PFSK-1 (cell line): ENCODE measurements at regions not wholly inside any gene's neighbourhood (a gene's known extent, or its start where the extent isn't known, plus 50 kb on each side); places are given as distances from the start of the nearest gene placed in this dataset.

Experiments
- FOXP2 ChIP-seq: optimal IDR thresholded peaks from 2 replicates; pipeline ENCODE3; 2011; ENCODE audit warnings: borderline replicate concordance, control low read depth, inconsistent platforms; ENCODE audit not compliant: insufficient read depth; ENCODE audit errors: extremely low read length, extremely low read depth
- POLR2AphosphoS5 ChIP-seq: IDR thresholded peaks from 2 replicates; pipeline ENCODE4 v1.6.1; 2012; ENCODE audit warnings: low read depth, mild to moderate bottlenecking, control low read depth, low read length, moderate library complexity
- SIN3A ChIP-seq: IDR thresholded peaks from 2 replicates; pipeline ENCODE4 v1.6.1; 2012; ENCODE audit warnings: mild to moderate bottlenecking, low read length, moderate library complexity, borderline replicate concordance; ENCODE audit not compliant: insufficient read depth
- TAF1 ChIP-seq: IDR thresholded peaks from 2 replicates; pipeline ENCODE4 v1.6.1; 2012; ENCODE audit warnings: low read length, control low read depth, borderline replicate concordance; ENCODE audit not compliant: insufficient read depth
- TF ChIP-seq, protein P1 (sequence below), 2 experiments: IDR thresholded peaks; 2 replicates each; pipeline versions ENCODE4 v1.6.1 to v1.8.0; 2011 to 2012; ENCODE audit warnings: low read depth in 2 of 2, low read length in 2 of 2, control low read depth in 1 of 2, inconsistent platforms in 1 of 2, mild to moderate bottlenecking in 1 of 2, moderate library complexity in 1 of 2; ENCODE audit not compliant: insufficient read depth in 1 of 2

DNA sequence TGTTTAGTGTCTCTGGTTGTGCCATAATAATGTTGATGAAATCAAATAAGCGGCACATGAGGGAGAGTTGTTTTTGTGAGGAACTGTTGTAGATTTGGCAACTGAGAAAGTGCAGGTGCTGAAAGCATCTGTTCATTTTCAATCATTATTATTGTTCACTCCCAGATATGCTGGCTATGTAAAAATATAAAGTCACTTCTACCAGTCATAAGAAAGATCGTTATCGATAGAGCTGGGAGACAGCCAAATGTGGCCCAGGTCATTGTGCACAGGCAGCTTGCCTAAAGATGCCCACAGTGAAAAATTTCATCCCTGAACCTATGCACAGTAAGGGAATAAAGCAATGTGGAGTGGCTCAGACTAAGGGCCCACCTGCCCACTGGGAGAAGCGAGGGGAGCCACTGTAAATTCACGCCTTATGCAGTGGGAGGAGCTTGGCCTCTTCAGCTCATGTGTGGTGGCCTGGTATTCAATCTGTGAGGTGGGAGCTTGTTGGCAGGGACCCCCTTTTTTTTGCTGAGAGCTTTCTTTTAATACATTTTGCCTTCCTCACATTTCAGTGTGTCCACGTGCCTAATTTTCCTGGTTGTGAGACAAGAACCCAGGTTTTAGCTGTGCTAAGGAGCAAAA lies 1490.8 kb upstream of the TMEM132C start:
- no peak for TF ChIP-seq FOXP2
- TF ChIP-seq, protein P1, sequence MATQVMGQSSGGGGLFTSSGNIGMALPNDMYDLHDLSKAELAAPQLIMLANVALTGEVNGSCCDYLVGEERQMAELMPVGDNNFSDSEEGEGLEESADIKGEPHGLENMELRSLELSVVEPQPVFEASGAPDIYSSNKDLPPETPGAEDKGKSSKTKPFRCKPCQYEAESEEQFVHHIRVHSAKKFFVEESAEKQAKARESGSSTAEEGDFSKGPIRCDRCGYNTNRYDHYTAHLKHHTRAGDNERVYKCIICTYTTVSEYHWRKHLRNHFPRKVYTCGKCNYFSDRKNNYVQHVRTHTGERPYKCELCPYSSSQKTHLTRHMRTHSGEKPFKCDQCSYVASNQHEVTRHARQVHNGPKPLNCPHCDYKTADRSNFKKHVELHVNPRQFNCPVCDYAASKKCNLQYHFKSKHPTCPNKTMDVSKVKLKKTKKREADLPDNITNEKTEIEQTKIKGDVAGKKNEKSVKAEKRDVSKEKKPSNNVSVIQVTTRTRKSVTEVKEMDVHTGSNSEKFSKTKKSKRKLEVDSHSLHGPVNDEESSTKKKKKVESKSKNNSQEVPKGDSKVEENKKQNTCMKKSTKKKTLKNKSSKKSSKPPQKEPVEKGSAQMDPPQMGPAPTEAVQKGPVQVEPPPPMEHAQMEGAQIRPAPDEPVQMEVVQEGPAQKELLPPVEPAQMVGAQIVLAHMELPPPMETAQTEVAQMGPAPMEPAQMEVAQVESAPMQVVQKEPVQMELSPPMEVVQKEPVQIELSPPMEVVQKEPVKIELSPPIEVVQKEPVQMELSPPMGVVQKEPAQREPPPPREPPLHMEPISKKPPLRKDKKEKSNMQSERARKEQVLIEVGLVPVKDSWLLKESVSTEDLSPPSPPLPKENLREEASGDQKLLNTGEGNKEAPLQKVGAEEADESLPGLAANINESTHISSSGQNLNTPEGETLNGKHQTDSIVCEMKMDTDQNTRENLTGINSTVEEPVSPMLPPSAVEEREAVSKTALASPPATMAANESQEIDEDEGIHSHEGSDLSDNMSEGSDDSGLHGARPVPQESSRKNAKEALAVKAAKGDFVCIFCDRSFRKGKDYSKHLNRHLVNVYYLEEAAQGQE (IDR thresholded peaks at IDR 0.05; ENCODE audit: insufficient read depth in 1 of 2, low read depth in 2 of 2, low read length in 2 of 2) = no peak
- no peak for TF ChIP-seq TAF1
- no peak for TF ChIP-seq POLR2AphosphoS5
- no peak for TF ChIP-seq SIN3A

DNA sequence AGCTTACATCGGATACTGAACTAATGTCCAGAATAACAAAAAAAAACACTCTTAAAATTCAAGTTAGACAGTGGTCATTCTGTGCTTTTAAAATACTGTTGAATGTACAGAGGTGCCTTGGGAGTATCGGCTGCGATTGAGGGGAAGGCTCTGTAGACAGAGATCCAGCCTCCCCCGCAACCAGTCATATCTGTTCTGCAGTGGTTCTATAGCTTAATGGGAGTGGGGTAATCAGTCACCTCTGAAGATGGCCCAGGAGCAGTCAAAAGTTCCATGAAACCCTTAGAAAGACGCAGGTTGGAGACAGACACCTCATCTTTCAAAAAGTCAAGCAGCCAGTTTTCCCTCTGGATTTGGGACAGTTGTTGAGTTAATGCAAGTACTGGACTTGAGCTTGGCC lies 1486.6 kb upstream of the TMEM132C start:
- no peak for TF ChIP-seq SIN3A
- no peak for TF ChIP-seq POLR2AphosphoS5
- TF ChIP-seq, protein P1 (IDR thresholded peaks at IDR 0.05; ENCODE audit: insufficient read depth in 1 of 2, low read depth in 2 of 2, low read length in 2 of 2) = no peak
- TF ChIP-seq FOXP2 = no peak
- no peak for TF ChIP-seq TAF1

DNA sequence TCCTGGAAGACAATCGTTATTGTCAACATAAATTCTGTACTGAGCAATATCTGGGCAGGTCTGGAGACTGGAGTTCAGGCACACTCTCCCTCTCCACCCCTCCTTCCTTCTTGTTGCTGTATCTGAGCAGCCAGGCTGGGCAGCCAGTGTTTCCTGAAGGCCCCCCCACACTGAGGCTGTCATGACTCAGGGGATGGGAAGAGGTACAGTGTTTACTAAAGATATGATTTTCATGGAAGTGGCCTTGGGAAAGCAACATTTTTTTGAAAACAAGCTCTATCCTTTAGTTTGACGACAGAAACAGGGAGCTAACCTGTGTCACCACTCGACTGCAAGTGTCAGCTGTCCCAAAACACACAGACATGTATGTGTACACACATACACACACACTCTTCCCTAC lies 1485.4 kb upstream of the TMEM132C start:
- TF ChIP-seq POLR2AphosphoS5 (no peak), TAF1 (no peak), FOXP2 (no peak), SIN3A (no peak)
- TF ChIP-seq, protein P1 (IDR thresholded peaks at IDR 0.05; ENCODE audit: insufficient read depth in 1 of 2, low read depth in 2 of 2, low read length in 2 of 2) = no peak

DNA sequence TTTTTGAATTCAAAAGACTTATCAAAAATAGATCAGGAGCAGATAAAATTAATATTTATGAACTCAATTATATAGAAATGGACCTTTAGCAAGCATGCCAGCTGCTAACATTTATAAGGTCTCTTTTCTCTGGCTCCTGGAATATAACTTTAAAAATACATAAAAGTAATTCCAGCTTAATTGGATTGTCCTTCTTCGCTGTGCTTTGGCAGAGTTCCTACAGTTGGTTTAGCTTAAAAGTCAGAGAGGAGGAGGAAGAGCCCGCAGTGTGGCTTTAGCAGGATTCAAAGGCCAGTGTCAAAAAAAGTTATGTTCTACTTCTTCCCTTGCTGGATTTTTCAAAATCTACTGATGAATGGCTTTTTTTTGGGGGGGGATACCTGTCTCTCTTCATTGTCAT lies 1484.9 kb upstream of the TMEM132C start:
- TF ChIP-seq POLR2AphosphoS5 (no peak), SIN3A (no peak), TAF1 (no peak), FOXP2 (no peak)
- TF ChIP-seq, protein P1 (IDR thresholded peaks at IDR 0.05; ENCODE audit: insufficient read depth in 1 of 2, low read depth in 2 of 2, low read length in 2 of 2) = no peak
